Neural cell (in vitro differentiated cells): ENCODE measurements at regions not wholly inside any gene's neighbourhood (a gene's known extent, or its start where the extent isn't known, plus 50 kb on each side); places are given as distances from the start of the nearest gene placed in this dataset.

Experiments used
- H2AFZ ChIP-seq: fragments of 200-600, 300-800 bp; sonication (generic), shearing (Covaris generic); 2 replicates; pipeline ENCODE4 v1.6.0; 2014; ENCODE audit warnings: low read depth, mild to moderate bottlenecking, antibody characterized with exemption, low read length, moderate library complexity
- H3F3A ChIP-seq: fragments of 200-600 bp; shearing (Covaris generic); 2 replicates; pipeline ENCODE4 v1.6.1; 2016; ENCODE audit warnings: mild to moderate bottlenecking, moderate library complexity, mixed read lengths, antibody characterized with exemption, low read length; ENCODE audit not compliant: insufficient read depth, poor library complexity, severe bottlenecking
- H3K27ac ChIP-seq: fragments of 200-600, 300-800 bp; sonication (generic), shearing (Covaris generic); 2 replicates; pipeline ENCODE4 v1.5.1; 2014; ENCODE audit warnings: mild to moderate bottlenecking, low read length, moderate library complexity
- H3K27me3 ChIP-seq: fragments of 300-800, 200-600 bp; sonication (generic), shearing (Covaris generic); 2 replicates; pipeline ENCODE4 v1.6.0; 2014; ENCODE audit warnings: mild to moderate bottlenecking, low read depth, low read length, moderate library complexity; ENCODE audit not compliant: insufficient read depth
- H3K36me3 ChIP-seq: fragments of 300-800, 200-600 bp; sonication (generic), shearing (Covaris generic); 2 replicates; pipeline ENCODE4 v1.5.1; 2014; ENCODE audit warnings: mild to moderate bottlenecking, antibody characterized with exemption, low read length, moderate library complexity; ENCODE audit not compliant: insufficient read depth
- H3K4me2 ChIP-seq: fragments of 300-800, 200-600 bp; sonication (generic), shearing (Covaris generic); 2 replicates; pipeline ENCODE4 v1.6.0; 2014; ENCODE audit warnings: mild to moderate bottlenecking, low read length
- H3K4me3 ChIP-seq: fragments of 300-800, 200-600 bp; sonication (generic), shearing (Covaris generic); 2 replicates; pipeline ENCODE4 v1.5.1; 2014; ENCODE audit warnings: mild to moderate bottlenecking, low read length, moderate library complexity
- H3K79me2 ChIP-seq: fragments of 200-600 bp; shearing (Covaris generic); replicated peaks from 2 replicates; pipeline ENCODE4 v1.6.0; 2014; ENCODE audit warnings: mild to moderate bottlenecking, low read length, moderate library complexity; ENCODE audit not compliant: insufficient read depth
- H3K9ac ChIP-seq: fragments of 300-800, 200-600 bp; sonication (generic), shearing (Covaris generic); 2 replicates; pipeline ENCODE4 v1.6.1; 2016; ENCODE audit warnings: mild to moderate bottlenecking, low read length, mixed read lengths
- H3K9me2 ChIP-seq: fragments of 200-600 bp; shearing (Covaris generic); 2 replicates; pipeline ENCODE4 v1.6.1; 2016; ENCODE audit warnings: mild to moderate bottlenecking, low read length, mixed read lengths; ENCODE audit not compliant: insufficient read depth
- H3K9me3 ChIP-seq: fragments of 200-600, 300-800 bp; sonication (generic), shearing (Covaris generic); 2 replicates; pipeline ENCODE4 v1.6.1; 2016; ENCODE audit warnings: mild to moderate bottlenecking, mixed run types, low read length, moderate library complexity, mixed read lengths
- H4K20me1 ChIP-seq: fragments of 200-600 bp; shearing (Covaris generic); 2 replicates; pipeline ENCODE4 v1.6.1; 2016; ENCODE audit warnings: mild to moderate bottlenecking, mixed run types; ENCODE audit not compliant: insufficient read depth
- EP300 ChIP-seq: fragments of 450-650 bp; conservative IDR thresholded peaks from 2 replicates; pipeline ENCODE4 v1.6.1; 2014; ENCODE audit warnings: antibody characterized with exemption, mild to moderate bottlenecking, moderate library complexity; ENCODE audit not compliant: poor library complexity, severe bottlenecking
- EZH2 ChIP-seq: fragments of 200-600, 300-800 bp; shearing (Covaris generic), sonication (generic); IDR thresholded peaks from 2 replicates; pipeline ENCODE4 v1.6.1; 2014; ENCODE audit warnings: antibody characterized with exemption, low read length, borderline replicate concordance, mild to moderate bottlenecking; ENCODE audit not compliant: insufficient read depth, poor library complexity, severe bottlenecking
- MXI1 ChIP-seq: fragments of 450-650 bp; conservative IDR thresholded peaks from 2 replicates; pipeline ENCODE4 v1.6.1; 2014; ENCODE audit warnings: antibody characterized with exemption, mild to moderate bottlenecking; ENCODE audit not compliant: poor library complexity, severe bottlenecking
- POLR2AphosphoS5 ChIP-seq: IDR thresholded peaks from 2 replicates; pipeline ENCODE4 v1.6.1; 2012
- RAD21 ChIP-seq: fragments of 450-650 bp; conservative IDR thresholded peaks from 2 replicates; pipeline ENCODE4 v1.6.1; 2014; ENCODE audit warnings: antibody characterized with exemption, mild to moderate bottlenecking, moderate library complexity
- SMC3 ChIP-seq: fragments of 450-650 bp; conservative IDR thresholded peaks from 2 replicates; pipeline ENCODE4 v1.6.1; 2014; ENCODE audit warnings: antibody characterized with exemption, mild to moderate bottlenecking, moderate library complexity; ENCODE audit not compliant: poor library complexity
- TAF1 ChIP-seq: IDR thresholded peaks from 2 replicates; pipeline ENCODE4 v1.6.1; 2012; ENCODE audit warnings: low read depth
- TF ChIP-seq, protein P1 (sequence below): IDR thresholded peaks from 2 replicates; pipeline ENCODE4 v1.6.1; 2012; ENCODE audit warnings: borderline replicate concordance
- TF ChIP-seq, protein P2 (sequence below): fragments of 450-650 bp; IDR thresholded peaks from 2 replicates; pipeline ENCODE4 v1.5.1; 2014; ENCODE audit warnings: antibody characterized with exemption, mild to moderate bottlenecking, moderate library complexity; ENCODE audit not compliant: poor library complexity, severe bottlenecking

- peak; percentile 69 for TF ChIP-seq POLR2AphosphoS5
- TF ChIP-seq, protein P1, sequence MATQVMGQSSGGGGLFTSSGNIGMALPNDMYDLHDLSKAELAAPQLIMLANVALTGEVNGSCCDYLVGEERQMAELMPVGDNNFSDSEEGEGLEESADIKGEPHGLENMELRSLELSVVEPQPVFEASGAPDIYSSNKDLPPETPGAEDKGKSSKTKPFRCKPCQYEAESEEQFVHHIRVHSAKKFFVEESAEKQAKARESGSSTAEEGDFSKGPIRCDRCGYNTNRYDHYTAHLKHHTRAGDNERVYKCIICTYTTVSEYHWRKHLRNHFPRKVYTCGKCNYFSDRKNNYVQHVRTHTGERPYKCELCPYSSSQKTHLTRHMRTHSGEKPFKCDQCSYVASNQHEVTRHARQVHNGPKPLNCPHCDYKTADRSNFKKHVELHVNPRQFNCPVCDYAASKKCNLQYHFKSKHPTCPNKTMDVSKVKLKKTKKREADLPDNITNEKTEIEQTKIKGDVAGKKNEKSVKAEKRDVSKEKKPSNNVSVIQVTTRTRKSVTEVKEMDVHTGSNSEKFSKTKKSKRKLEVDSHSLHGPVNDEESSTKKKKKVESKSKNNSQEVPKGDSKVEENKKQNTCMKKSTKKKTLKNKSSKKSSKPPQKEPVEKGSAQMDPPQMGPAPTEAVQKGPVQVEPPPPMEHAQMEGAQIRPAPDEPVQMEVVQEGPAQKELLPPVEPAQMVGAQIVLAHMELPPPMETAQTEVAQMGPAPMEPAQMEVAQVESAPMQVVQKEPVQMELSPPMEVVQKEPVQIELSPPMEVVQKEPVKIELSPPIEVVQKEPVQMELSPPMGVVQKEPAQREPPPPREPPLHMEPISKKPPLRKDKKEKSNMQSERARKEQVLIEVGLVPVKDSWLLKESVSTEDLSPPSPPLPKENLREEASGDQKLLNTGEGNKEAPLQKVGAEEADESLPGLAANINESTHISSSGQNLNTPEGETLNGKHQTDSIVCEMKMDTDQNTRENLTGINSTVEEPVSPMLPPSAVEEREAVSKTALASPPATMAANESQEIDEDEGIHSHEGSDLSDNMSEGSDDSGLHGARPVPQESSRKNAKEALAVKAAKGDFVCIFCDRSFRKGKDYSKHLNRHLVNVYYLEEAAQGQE = peak; percentile 97
- TF ChIP-seq EP300 = peak; percentile 91
- TF ChIP-seq EZH2 = no peak
- TF ChIP-seq TAF1 = no peak
- no peak overlapping the region for H2AFZ ChIP-seq
- no peaks in the 10 kb centered on the region for H3K27me3 ChIP-seq
- no peaks in the 10 kb centered on the region for H3F3A ChIP-seq
- H4K20me1 ChIP-seq = no peaks in the 10 kb centered on the region
- H3K9me2 ChIP-seq = no peaks in the 10 kb centered on the region
- H3K79me2 ChIP-seq = no peaks in the 10 kb centered on the region
- H3K9me3 ChIP-seq = no peaks in the 10 kb centered on the region
- H3K4me2 ChIP-seq = peak overlapping the region; percentile 27
- peak overlapping the region; percentile 36 for H3K27ac ChIP-seq
- peak overlapping the region; percentile 22 for H3K4me3 ChIP-seq
- no peaks in the 10 kb centered on the region for H3K36me3 ChIP-seq
- no peak overlapping the region for H3K9ac ChIP-seq
Measured at GRCh38 chr5:68658810-68659372, 434.9 kb upstream of the SLC30A5 start.

- Histone ChIP-seq H3K9ac (no peak overlapping the region), H3K27me3 (no peaks in the 10 kb centered on the region), H3K36me3 (no peaks in the 10 kb centered on the region), H3K4me3 (no peak overlapping the region), H3K4me2 (no peak overlapping the region), H3K27ac (no peak overlapping the region), H3K79me2 (no peaks in the 10 kb centered on the region), H3K9me3 (no peaks in the 10 kb centered on the region), H4K20me1 (no peaks in the 10 kb centered on the region), H2AFZ (no peak overlapping the region), H3K9me2 (no peaks in the 10 kb centered on the region), H3F3A (no peaks in the 10 kb centered on the region)
- TF ChIP-seq EZH2 = no peak
- TF ChIP-seq, protein P2, sequence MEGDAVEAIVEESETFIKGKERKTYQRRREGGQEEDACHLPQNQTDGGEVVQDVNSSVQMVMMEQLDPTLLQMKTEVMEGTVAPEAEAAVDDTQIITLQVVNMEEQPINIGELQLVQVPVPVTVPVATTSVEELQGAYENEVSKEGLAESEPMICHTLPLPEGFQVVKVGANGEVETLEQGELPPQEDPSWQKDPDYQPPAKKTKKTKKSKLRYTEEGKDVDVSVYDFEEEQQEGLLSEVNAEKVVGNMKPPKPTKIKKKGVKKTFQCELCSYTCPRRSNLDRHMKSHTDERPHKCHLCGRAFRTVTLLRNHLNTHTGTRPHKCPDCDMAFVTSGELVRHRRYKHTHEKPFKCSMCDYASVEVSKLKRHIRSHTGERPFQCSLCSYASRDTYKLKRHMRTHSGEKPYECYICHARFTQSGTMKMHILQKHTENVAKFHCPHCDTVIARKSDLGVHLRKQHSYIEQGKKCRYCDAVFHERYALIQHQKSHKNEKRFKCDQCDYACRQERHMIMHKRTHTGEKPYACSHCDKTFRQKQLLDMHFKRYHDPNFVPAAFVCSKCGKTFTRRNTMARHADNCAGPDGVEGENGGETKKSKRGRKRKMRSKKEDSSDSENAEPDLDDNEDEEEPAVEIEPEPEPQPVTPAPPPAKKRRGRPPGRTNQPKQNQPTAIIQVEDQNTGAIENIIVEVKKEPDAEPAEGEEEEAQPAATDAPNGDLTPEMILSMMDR = no peak
- TF ChIP-seq POLR2AphosphoS5 = no peak
- TF ChIP-seq EP300 = no peak
- TF ChIP-seq TAF1 = no peak
- TF ChIP-seq SMC3 = no peak
- no peak for TF ChIP-seq RAD21
- no peak for TF ChIP-seq MXI1
- TF ChIP-seq, protein P1 = no peak
Measured at GRCh38 chr5:68659881-68660280, 433.9 kb upstream of the SLC30A5 start.
